ENCODE measurements at regions not wholly inside any gene's neighbourhood (a gene's known extent, or its start where the extent isn't known, plus 50 kb on each side); places are given as distances from the start of the nearest gene placed in this dataset.
A peak's percentile ranks its signal among the peaks of the same experiment; 100 is the strongest.

- no peaks in the 10 kb centered on the region for H4K20me1 ChIP-seq (ENCODE audit: control insufficient read depth, extremely low read depth, insufficient read depth, low read length)
- peak overlapping the region; percentile 97 for H3K27ac ChIP-seq (ENCODE audit: control insufficient read depth, insufficient read depth, low read length)
- no peaks in the 10 kb centered on the region for H3K9me3 ChIP-seq (ENCODE audit: control insufficient read depth, low read depth, low read length)
- H3K4me3 ChIP-seq (ENCODE audit: control insufficient read depth in 2 of 3, extremely low read depth in 1 of 3, insufficient read depth in 2 of 3, low read depth in 1 of 3, low read length in 3 of 3): peak overlapping the region; percentile 18 to 59 (median 49)
- H3K79me2 ChIP-seq (ENCODE audit: control insufficient read depth, insufficient read depth, low read length): no peaks in the 10 kb centered on the region
- no peaks in the 10 kb centered on the region for H3K36me3 ChIP-seq (ENCODE audit: control insufficient read depth in 2 of 2, extremely low read depth in 1 of 2, insufficient read depth in 2 of 2, low read length in 2 of 2)
- no peaks in the 10 kb centered on the region for H3K27me3 ChIP-seq (ENCODE audit: control insufficient read depth, extremely low read depth, insufficient read depth, low read length)
- FAIRE-seq (no peak), DNase-seq (ENCODE audit: low read depth, low spot score) (no peak)
- H3K9me1 ChIP-seq (ENCODE audit: control insufficient read depth, extremely low read depth, insufficient read depth, low read length): no peaks in the 10 kb centered on the region
- dilution Hi-C loops (cut with MboI; ENCODE audit: extremely low pct_ligation_motif_present, low sequenced_read_pairs): no loop called here
- H3K4me1 ChIP-seq (ENCODE audit: control insufficient read depth, extremely low read depth, insufficient read depth, low read length): peaks cover 31% of the 10 kb centered on the region
- TF ChIP-seq EZH2 (IDR thresholded peaks at IDR 0.05; ENCODE audit: low read length): no peak
- TF ChIP-seq CTCF (optimal IDR thresholded peaks at IDR 0.05 in 1 of 3, IDR thresholded peaks at IDR 0.05 in 1 of 3, conservative IDR thresholded peaks at IDR 0.05 in 1 of 3; ENCODE audit: extremely low read depth in 1 of 3, insufficient read depth in 2 of 3, low read length in 3 of 3): no peak
- H2AFZ ChIP-seq (ENCODE audit: control insufficient read depth, low read length): peak overlapping the region; percentile 91
- peak overlapping the region; percentile 90 for H3K4me2 ChIP-seq (ENCODE audit: control insufficient read depth, extremely low read depth, insufficient read depth, low read depth, low read length)
- H3K9ac ChIP-seq (ENCODE audit: control insufficient read depth, extremely low read depth, insufficient read depth, low read length): peak overlapping the region; percentile 89
Observed at GRCh38 chr6:156719720-156720563, 57.2 kb upstream of the ARID1B start.

- DNase-seq (ENCODE audit: low read depth, low spot score) (no peak), FAIRE-seq (no peak)
- peak overlapping the region; percentile 91 for H2AFZ ChIP-seq (ENCODE audit: control insufficient read depth, low read length)
- no peaks in the 10 kb centered on the region for H3K9me3 ChIP-seq (ENCODE audit: control insufficient read depth, low read depth, low read length)
- H3K4me2 ChIP-seq (ENCODE audit: control insufficient read depth, extremely low read depth, insufficient read depth, low read depth, low read length): peak overlapping the region; percentile 90
- H3K4me3 ChIP-seq (ENCODE audit: control insufficient read depth in 2 of 3, extremely low read depth in 1 of 3, insufficient read depth in 2 of 3, low read depth in 1 of 3, low read length in 3 of 3): peak overlapping the region; percentile 18 to 59 (median 49)
- peak overlapping the region; percentile 89 for H3K9ac ChIP-seq (ENCODE audit: control insufficient read depth, extremely low read depth, insufficient read depth, low read length)
- H3K36me3 ChIP-seq (ENCODE audit: control insufficient read depth in 2 of 2, extremely low read depth in 1 of 2, insufficient read depth in 2 of 2, low read length in 2 of 2): no peaks in the 10 kb centered on the region
- no peaks in the 10 kb centered on the region for H3K27me3 ChIP-seq (ENCODE audit: control insufficient read depth, extremely low read depth, insufficient read depth, low read length)
- peak overlapping the region; percentile 97 for H3K27ac ChIP-seq (ENCODE audit: control insufficient read depth, insufficient read depth, low read length)
- peaks cover 31% of the 10 kb centered on the region for H3K4me1 ChIP-seq (ENCODE audit: control insufficient read depth, extremely low read depth, insufficient read depth, low read length)
- no peaks in the 10 kb centered on the region for H3K9me1 ChIP-seq (ENCODE audit: control insufficient read depth, extremely low read depth, insufficient read depth, low read length)
- H3K79me2 ChIP-seq (ENCODE audit: control insufficient read depth, insufficient read depth, low read length): no peaks in the 10 kb centered on the region
- TF ChIP-seq EZH2 (IDR thresholded peaks at IDR 0.05; ENCODE audit: low read length): no peak
- TF ChIP-seq CTCF (optimal IDR thresholded peaks at IDR 0.05 in 1 of 3, IDR thresholded peaks at IDR 0.05 in 1 of 3, conservative IDR thresholded peaks at IDR 0.05 in 1 of 3; ENCODE audit: extremely low read depth in 1 of 3, insufficient read depth in 2 of 3, low read length in 3 of 3): no peak
- dilution Hi-C loops (cut with MboI; ENCODE audit: extremely low pct_ligation_motif_present, low sequenced_read_pairs): no loop called here
- no peaks in the 10 kb centered on the region for H4K20me1 ChIP-seq (ENCODE audit: control insufficient read depth, extremely low read depth, insufficient read depth, low read length)
Observed at GRCh38 chr6:156719395-156719719, 57.8 kb upstream of the ARID1B start.

Data from keratinocyte (primary cell).